ENCODE measurements at regions not wholly inside any gene's neighbourhood (a gene's known extent, or its start where the extent isn't known, plus 50 kb on each side); places are given as distances from the start of the nearest gene placed in this dataset.

- DNase-seq (ENCODE audit: low read depth) = no peak
- H3K4me3 ChIP-seq (ENCODE audit: low read depth, low read length) = no peak overlapping the region
- no peak for TF ChIP-seq CTCF (IDR thresholded peaks at IDR 0.05; ENCODE audit: control insufficient read depth, extremely low read depth, insufficient read depth)
Measured at GRCh38 chr1:213371847-213372619, 321.0 kb downstream of the RPS6KC1 start.

DNA sequence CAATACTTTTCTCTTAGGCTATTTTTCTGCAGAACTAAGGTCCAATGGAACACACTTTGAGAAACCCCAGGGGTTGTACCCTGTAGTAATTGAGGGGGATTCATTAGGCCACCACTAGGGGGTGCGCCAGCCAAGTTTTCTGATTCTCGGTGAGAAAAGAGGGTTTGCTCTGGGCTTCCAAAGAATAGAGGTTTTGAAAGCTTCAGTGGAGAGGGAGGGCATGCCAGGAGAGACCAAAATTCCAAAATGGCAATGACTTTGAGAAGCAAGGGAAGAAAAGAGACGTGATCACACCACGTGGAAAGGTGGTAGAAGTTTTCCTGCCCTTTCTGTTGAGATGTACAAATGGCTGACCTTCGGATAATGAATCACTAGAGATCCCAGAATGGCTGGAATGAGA lies 323.3 kb downstream of the RPS6KC1 start:
- DNase-seq (ENCODE audit: low read depth) = no peak
- TF ChIP-seq CTCF (IDR thresholded peaks at IDR 0.05; ENCODE audit: control insufficient read depth, extremely low read depth, insufficient read depth) = peak; percentile 69
- no peak overlapping the region for H3K4me3 ChIP-seq (ENCODE audit: low read depth, low read length)

DNA sequence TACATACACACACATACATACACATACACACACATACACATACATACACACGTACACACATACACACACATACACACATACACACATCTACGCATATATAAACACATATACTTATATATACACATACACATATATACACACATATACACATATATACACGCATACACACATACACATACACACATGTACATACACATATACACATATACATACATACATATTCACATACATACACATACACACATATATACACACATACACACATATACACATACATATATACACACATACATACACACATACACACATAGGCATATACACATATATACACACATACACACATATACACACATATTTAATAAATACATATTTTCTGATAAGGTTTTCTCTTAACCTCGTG lies 324.0 kb downstream of the RPS6KC1 start:
- no peak for TF ChIP-seq CTCF (IDR thresholded peaks at IDR 0.05; ENCODE audit: control insufficient read depth, extremely low read depth, insufficient read depth)
- H3K4me3 ChIP-seq (ENCODE audit: low read depth, low read length) = no peak overlapping the region
- no peak for DNase-seq (ENCODE audit: low read depth)

- no peak overlapping the region for H3K4me3 ChIP-seq (ENCODE audit: low read depth, low read length)
- TF ChIP-seq CTCF (IDR thresholded peaks at IDR 0.05; ENCODE audit: control insufficient read depth, extremely low read depth, insufficient read depth) = no peak
- DNase-seq (ENCODE audit: low read depth) = no peak
Measured at GRCh38 chr1:213376862-213377372, 325.9 kb downstream of the RPS6KC1 start.

DNA sequence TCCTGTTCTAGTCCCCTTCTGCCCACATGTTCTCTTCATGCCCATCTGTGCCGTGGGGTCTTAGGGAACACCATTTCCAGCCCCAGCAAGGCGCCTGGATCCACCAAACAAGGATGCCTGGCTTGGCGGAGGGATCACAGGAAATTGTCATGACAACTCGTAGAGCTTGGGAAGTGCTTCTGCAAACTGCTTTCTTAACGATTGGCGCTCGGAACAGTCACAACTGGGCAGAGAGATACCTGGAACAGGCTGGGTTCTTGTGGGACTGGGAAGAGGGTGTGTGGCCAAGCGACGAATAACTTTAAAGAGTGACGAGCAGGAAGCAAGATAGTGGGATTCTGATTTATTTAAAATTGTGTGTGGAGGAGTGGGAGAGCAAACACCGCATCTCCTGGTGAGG lies 329.8 kb downstream of the RPS6KC1 start:
- no peak for DNase-seq (ENCODE audit: low read depth)
- no peak for TF ChIP-seq CTCF (IDR thresholded peaks at IDR 0.05; ENCODE audit: control insufficient read depth, extremely low read depth, insufficient read depth)
- H3K4me3 ChIP-seq (ENCODE audit: low read depth, low read length) = peak overlapping the region; percentile 16; the same call in 1 of the 2 replicates

- H3K4me3 ChIP-seq (ENCODE audit: low read depth, low read length) = peak overlapping the region; percentile 16
- no peak for TF ChIP-seq CTCF (IDR thresholded peaks at IDR 0.05; ENCODE audit: control insufficient read depth, extremely low read depth, insufficient read depth)
- DNase-seq (ENCODE audit: low read depth) = peak; percentile 35
Measured at GRCh38 chr1:213381572-213382084, 330.6 kb downstream of the RPS6KC1 start.
